GM12891 (cell line): ENCODE measurements at regions not wholly inside any gene's neighbourhood (a gene's known extent, or its start where the extent isn't known, plus 50 kb on each side); places are given as distances from the start of the nearest gene placed in this dataset.

Source experiments
- DNase-seq: peaks from one replicate; pipeline ENCODE4 v3.0.0; 2011; ENCODE audit warnings: low spot score; ENCODE audit not compliant: insufficient read length
- FAIRE-seq: peaks from 2 replicates; lab custom pipeline; 2011; peaks lifted over from hg19 to GRCh38; lab: Jason Lieb, UNC
- PAX5 ChIP-seq: IDR thresholded peaks from 2 replicates; pipeline ENCODE4 v1.6.1; 2011; ENCODE audit warnings: low read length, moderate library complexity, mild to moderate bottlenecking; ENCODE audit not compliant: insufficient read depth, severe bottlenecking
- POLR2A ChIP-seq: IDR thresholded peaks from 2 replicates; pipeline ENCODE4 v1.6.1; 2011; ENCODE audit warnings: low read depth, low read length, control low read depth
- POLR2AphosphoS5 ChIP-seq: IDR thresholded peaks from 2 replicates; pipeline ENCODE4 v1.6.1; 2011; ENCODE audit warnings: low read depth, low read length, control low read depth
- POU2F2 ChIP-seq: IDR thresholded peaks from 2 replicates; pipeline ENCODE4 v1.6.1; 2011; ENCODE audit warnings: low read depth, mild to moderate bottlenecking, control low read depth, low read length, moderate library complexity
- SPI1 ChIP-seq: IDR thresholded peaks from 2 replicates; pipeline ENCODE4 v1.6.1; 2011; ENCODE audit warnings: low read depth, low read length, control low read depth
- TAF1 ChIP-seq: IDR thresholded peaks from 2 replicates; pipeline ENCODE4 v1.6.1; 2011; ENCODE audit warnings: low read depth, low read length, control low read depth

DNA sequence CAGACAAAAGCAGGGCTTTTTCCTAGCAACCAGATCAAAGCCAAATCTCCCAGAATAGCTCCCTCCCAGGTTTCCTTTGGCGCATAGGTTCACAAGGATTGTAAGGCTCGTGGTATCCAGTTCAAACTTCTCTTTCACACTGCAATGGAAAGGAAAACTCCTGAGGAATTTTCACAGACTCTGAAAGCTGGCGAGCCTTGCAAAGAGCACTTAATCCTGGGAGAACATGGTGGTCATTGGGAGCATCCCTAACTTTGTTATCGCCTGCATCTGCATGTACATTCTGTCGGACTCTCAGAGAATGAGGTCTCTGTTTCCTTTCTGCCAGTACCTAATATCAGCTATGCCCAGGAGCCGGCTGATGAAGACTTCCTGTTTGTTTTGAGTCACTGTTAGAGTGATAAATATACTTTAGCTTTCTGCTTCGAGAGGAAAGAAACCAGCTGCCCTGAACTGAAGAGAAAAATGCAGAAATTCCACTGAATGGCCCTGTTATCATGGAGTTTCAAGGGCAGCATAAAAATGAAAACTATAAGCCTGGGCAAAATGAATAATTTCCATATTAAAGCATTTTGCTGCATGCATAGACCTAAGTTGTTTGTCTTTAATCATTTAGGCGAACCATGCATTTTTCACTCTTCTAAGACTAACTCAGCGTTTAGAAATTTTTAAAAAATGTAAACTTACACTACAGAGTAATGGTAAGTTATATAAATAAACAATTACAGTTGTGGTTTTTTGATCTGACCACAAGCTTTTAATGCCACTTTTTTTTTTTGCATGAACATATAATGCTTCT lies 76.4 kb upstream of the ZEB2 start:
- DNase-seq (no peak), FAIRE-seq (no peak)
- TF ChIP-seq SPI1 (peak; percentile 44), PAX5 (no peak)

GRCh38 chr2:144595686-144596072 lies 75.8 kb upstream of the ZEB2 start:
- TF ChIP-seq PAX5 (no peak), TAF1 (no peak), SPI1 (no peak), POU2F2 (no peak), POLR2A (no peak), POLR2AphosphoS5 (no peak)
- DNase-seq (no peak), FAIRE-seq (no peak)

DNA sequence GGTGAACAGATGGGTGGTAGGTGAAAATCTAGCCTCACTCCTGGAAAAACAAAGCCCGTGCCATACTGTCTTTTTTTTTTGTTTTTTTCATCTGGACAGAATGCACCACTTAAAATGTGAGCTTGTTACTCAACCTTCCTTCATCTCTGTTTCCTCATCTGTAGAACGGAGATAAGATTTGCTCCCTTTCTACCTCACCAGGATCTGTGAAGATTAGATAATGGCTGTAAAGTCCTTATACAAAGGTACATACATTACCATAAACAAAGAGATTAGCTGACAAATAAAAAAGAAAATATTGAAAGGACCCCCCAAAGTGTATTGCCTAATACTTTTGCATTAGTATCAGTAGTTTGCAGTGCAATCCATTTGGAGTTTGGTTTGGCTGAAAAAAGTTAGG lies 75.4 kb upstream of the ZEB2 start:
- DNase-seq (no peak), FAIRE-seq (no peak)

GRCh38 chr2:144593803-144594202 lies 73.9 kb upstream of the ZEB2 start:
- FAIRE-seq (no peak), DNase-seq (no peak)
- TF ChIP-seq TAF1 = no peak
- TF ChIP-seq POU2F2 = no peak
- no peak for TF ChIP-seq SPI1
- no peak for TF ChIP-seq PAX5
- no peak for TF ChIP-seq POLR2AphosphoS5
- TF ChIP-seq POLR2A = no peak

More for the DNA sequence above, 75.4 kb upstream of the ZEB2 start:
- TF ChIP-seq POLR2AphosphoS5 (no peak), POLR2A (no peak), POU2F2 (no peak), PAX5 (no peak), SPI1 (no peak), TAF1 (no peak)

DNA sequence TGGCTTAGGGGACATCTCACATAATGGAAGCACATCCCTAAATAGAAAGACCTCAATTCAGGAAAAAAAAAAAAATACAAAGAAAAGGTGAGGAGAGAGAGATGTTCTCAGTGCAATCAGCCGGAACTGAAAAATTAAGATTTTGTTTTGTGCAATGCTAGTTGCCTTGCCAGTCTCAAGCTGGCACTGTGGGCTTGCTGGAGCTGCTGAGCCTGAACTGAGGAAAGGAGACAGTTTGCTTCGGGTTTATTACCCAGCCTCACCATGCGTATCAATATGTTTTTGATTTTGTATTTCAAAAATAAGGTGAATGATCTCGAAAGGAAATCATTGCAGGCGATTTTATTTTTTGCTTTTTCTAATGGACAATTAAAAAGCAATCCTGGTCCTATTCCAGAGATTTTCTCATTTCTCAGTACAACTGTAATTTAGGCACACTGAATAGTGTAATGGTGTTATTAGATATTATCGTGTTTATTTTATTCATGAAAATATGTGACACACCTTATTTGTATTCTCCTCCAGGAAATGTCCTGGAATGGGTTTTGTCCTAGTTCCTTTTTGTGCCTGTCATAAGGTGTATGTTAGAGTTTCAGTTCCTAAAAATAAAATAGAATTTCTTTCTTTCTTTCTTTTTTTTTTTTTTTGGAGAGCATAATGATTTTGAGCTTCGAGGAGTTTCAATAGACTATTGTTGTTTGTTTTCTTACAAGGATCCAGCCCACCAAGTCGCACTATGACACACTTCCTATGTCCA lies 72.8 kb upstream of the ZEB2 start:
- no peak for DNase-seq
- FAIRE-seq = no peak
- no peak for TF ChIP-seq SPI1
- TF ChIP-seq POU2F2 = no peak
- TF ChIP-seq TAF1 = no peak
- no peak for TF ChIP-seq PAX5
- no peak for TF ChIP-seq POLR2A
- TF ChIP-seq POLR2AphosphoS5 = no peak

- FAIRE-seq = no peak
- TF ChIP-seq POU2F2 = no peak
- TF ChIP-seq TAF1 = no peak
- TF ChIP-seq POLR2A = no peak
- no peak for TF ChIP-seq PAX5
- TF ChIP-seq SPI1 = no peak
- no peak for TF ChIP-seq POLR2AphosphoS5
- no peak for DNase-seq
Observed at GRCh38 chr2:144587306-144587705, 67.4 kb upstream of the ZEB2 start.

DNA sequence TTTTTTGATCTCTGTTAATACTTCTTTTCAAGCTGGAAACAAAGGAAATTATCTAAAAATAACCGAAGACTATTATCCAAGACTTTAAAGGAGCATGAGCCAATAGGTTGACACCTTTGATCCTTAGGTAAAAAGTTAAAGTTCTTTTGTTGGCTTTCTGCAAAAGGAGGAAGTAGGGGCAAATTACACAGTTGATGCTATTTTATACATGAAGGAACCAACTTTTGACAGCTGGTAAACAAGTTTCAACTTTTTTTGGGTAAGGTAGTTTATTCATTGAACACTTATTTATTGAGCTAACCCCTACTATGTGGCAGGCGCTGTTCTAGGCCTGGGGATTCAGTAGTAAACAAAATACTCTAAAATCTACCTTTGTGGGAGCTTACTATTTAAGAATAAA lies 66.6 kb upstream of the ZEB2 start:
- DNase-seq (no peak), FAIRE-seq (no peak)
- TF ChIP-seq SPI1 (no peak), POU2F2 (no peak), TAF1 (no peak), POLR2A (no peak), POLR2AphosphoS5 (no peak), PAX5 (no peak)

DNA sequence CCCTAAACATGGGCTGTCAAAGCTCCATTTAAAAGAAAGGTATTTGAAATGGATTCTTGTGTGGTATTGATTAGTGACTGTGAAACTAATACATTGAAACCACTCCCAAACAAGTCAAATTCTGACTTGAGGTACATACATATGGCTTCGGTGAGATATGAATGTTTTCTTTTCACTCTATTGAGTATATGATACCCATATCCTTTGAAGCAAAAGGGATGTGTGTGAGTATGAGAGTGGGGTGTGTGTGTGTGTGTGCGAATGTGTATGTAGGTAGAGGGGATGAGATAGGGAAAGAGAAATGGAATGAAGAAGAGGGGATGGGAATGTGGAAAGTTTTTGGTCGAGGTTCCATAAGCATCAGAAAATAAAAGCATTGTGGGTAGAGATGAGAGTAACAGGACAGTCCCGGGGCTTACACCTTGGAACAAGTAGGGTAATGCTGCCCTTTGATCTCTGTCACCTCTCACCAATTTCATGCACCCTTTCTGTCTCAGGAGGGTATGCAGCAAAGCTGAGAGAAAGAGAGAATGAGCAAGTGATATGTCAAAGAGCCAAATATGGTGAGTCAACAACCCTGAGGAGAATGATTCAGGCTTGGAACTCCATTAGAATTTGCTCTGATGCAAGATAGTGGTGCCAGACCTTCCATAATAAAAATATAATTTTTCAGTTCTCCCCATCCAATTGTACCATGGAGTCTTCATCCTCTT lies 64.0 kb upstream of the ZEB2 start:
- no peak for TF ChIP-seq SPI1
- no peak for TF ChIP-seq POU2F2
- no peak for TF ChIP-seq POLR2AphosphoS5
- no peak for TF ChIP-seq POLR2A
- no peak for TF ChIP-seq TAF1
- no peak for TF ChIP-seq PAX5
- FAIRE-seq (no peak), DNase-seq (no peak)

GRCh38 chr2:144583381-144583729 lies 63.4 kb upstream of the ZEB2 start:
- TF ChIP-seq POLR2A (no peak), POLR2AphosphoS5 (no peak), TAF1 (no peak), POU2F2 (no peak), SPI1 (no peak), PAX5 (no peak)
- FAIRE-seq (no peak), DNase-seq (no peak)
